NCI-H2029 treated with DMSO at 0.1 percent for 48 hours (cell line): ENCODE measurements at regions not wholly inside any gene's neighbourhood (a gene's known extent, or its start where the extent isn't known, plus 50 kb on each side); places are given as distances from the start of the nearest gene placed in this dataset.

Source experiments
- DNase-seq: peaks from one replicate; lab custom pipeline; 2025; lab: John Stamatoyannopoulos, UW

DNA sequence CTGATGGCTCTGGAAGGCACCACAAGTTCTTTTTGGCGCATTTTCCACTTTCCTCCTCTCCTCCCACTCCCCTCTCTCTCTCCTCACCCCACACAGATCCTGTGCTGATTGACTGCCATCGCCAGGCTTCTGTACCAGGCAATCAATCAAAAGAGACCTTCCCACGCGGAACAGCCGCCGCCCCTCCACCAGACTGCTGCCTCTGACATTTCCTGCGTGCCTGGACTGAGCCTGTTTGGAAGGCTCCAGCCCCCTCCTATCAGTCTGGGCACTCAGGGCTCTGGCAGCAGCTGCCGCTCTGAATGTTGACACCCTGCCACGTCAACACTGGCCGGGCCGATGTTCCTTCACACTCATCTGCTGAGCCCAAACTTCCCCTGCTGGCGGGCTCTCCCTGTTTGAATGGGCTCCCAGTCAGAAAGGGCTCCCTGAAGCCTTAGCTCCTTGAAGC lies 467.7 kb downstream of the EPHA4 start:
- DNase-seq = peak; percentile 49

- peak; percentile 7 for DNase-seq
Measured at GRCh38 chr2:221106241-221106640, 465.9 kb downstream of the EPHA4 start.

- no peak for DNase-seq
Measured at GRCh38 chr2:221107424-221107823, 464.7 kb downstream of the EPHA4 start.

DNA sequence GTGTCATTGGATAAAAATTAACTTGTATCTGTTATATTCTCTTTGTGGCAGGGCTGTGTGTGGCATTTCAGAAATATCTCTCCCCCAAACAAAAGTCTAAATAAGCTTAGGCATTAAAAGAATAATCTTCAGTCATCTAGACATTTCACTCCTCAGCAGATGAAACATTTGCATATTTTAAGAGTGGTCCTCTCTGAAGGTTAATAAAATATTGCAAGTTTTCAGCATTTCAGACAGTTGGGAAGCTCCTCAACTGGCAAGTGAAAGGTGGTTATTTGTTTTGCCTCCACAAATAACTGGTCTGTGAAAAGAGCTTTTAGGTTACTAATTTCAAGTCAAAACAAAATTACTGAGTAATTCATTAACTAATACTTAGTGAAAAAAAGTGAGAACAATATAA lies 462.6 kb downstream of the EPHA4 start:
- DNase-seq = no peak

GRCh38 chr2:221111739-221112138 lies 460.4 kb downstream of the EPHA4 start:
- DNase-seq = no peak

GRCh38 chr2:221112744-221113143 lies 459.4 kb downstream of the EPHA4 start:
- DNase-seq = no peak

GRCh38 chr2:221115944-221116343 lies 456.2 kb downstream of the EPHA4 start:
- DNase-seq = no peak

DNA sequence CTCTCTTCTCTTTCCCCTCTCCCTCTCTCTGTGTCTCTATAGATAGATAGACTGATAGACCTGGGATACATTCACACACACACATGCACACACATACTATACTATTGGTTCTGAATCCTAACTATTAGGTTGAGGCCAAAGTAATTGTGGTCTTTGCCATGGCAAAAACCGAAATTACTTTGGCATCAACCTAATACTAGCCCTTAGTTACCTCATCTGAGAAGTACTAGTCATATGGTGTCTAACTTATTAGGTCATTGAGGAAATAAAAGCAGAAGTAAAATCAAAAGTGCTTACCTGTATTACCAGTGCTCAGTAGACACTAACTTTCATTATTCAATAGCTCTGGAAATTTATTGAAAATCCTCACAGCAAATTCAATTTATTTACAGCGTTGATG lies 451.5 kb downstream of the EPHA4 start:
- no peak for DNase-seq

GRCh38 chr2:221123396-221123795 lies 448.7 kb downstream of the EPHA4 start:
- no peak for DNase-seq

GRCh38 chr2:221124532-221125240 lies 447.4 kb downstream of the EPHA4 start:
- DNase-seq = no peak

- DNase-seq = no peak
Measured at GRCh38 chr2:221125691-221126090, 446.4 kb downstream of the EPHA4 start.

- DNase-seq = no peak
Measured at GRCh38 chr2:221129657-221130056, 442.4 kb downstream of the EPHA4 start.

- DNase-seq = no peak
Measured at GRCh38 chr2:221130431-221130830, 441.7 kb downstream of the EPHA4 start.

DNA sequence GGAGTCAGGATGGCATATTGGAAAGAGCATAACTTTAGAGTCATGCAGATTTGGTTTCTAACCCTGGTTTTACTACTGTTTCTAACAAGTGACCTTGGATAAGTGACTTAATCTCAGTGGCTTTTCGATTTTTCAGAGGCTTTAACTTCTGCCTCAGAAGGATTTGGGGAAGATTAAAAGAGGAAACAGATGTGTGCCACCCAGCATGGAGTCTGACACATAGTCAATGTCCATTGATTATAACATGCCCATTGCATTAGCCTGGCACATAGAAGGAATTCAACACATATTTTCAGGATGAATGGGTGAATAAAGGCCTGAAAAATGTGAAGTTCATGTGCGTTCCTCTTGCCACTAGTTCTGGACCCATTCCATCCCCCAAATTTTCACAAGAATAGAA lies 438.2 kb downstream of the EPHA4 start:
- DNase-seq = no peak

- DNase-seq = no peak
Measured at GRCh38 chr2:221134718-221135117, 437.4 kb downstream of the EPHA4 start.

- DNase-seq = no peak
Measured at GRCh38 chr2:221135699-221136098, 436.4 kb downstream of the EPHA4 start.

DNA sequence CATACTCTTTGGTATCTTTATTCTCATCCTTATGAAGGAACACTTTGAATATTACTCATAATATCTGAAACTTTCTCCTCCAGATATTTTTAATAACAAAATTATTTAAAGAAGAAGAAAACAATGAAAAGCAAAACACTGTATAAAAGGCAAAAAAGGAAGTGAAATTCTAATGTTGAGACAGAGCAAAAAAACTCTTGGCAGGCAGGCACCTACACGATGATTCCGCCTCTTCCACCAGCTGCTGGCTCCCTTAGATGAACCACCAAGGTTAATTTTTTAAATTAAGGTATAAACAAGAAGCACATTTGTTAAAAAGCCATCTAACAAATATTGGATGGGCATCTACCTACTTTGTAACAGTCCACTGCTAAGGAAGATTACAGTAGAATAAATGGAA lies 434.7 kb downstream of the EPHA4 start:
- no peak for DNase-seq

- DNase-seq = no peak
Measured at GRCh38 chr2:221142341-221142740, 429.8 kb downstream of the EPHA4 start.

GRCh38 chr2:221143231-221143630 lies 428.9 kb downstream of the EPHA4 start:
- DNase-seq = no peak

GRCh38 chr2:221144909-221145308 lies 427.2 kb downstream of the EPHA4 start:
- no peak for DNase-seq

GRCh38 chr2:221145396-221145795 lies 426.7 kb downstream of the EPHA4 start:
- DNase-seq = no peak

DNA sequence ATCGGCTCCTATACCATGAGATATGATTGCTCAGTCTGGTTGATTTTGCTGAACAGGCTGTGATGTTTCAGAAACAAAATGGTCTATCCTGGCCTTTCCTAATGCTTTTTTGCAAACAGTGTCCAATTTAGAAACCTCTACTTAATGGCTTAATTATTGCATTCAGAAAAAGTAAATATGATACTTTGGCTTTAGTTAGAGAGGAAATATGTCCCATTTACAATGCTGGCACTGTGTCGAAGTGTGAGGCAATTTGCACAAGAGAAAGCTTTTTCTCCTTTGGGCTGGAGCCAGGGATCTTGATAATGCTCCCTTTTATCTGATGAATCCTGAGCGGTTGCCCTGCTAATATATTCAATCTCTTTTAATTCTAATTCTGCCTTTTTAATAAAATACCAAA lies 418.9 kb downstream of the EPHA4 start:
- DNase-seq = no peak

DNA sequence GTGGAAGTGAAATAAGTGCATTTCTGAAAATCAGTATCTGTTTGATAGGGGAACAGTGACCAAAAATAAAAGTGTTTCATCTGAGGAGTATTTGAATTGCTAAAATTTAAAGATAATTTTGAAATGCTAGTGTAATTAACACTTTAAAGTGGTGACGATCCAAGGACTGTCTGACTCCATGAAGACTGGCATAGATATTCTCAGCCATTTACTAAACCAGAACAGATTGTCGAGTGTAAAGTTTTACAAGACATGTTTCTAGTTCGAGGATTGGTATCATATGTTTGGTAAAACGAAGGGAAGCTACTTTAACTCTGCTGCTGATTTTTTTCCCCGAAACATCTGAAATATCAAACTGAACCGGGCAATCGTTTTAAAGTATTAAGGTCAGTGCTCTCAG lies 417.9 kb downstream of the EPHA4 start:
- DNase-seq = no peak

DNA sequence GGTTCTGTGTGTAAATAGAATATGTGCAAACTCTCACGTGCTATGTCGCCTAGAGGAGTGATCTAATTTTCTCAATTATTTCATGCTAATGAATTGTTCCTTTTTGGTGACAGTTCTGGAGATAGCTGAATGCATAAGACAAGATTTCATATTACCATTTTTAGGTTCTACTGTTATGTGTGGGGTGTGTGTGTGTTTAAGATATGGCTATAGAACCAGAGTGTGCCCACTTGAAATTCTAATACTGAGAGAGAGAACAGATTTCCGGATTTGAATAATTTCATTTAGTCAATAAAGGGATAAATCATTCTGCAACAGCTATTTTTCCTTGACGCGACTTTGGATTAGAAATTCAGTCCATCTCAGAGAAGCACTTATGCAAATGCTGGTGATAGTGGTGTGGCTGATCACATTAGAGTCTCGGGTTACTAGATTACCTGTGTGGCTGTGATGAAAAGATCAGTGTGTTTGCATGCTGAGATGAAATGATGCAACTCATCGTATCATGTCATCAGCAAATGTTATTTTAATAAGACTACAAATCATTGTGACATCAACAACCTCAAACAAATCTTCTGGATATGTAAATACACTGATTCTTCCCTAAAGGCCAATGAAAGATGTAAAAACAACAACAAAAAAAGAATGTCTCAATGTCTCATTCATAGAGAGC lies 415.9 kb downstream of the EPHA4 start:
- no peak for DNase-seq
